ES-I3 (cell line): ENCODE measurements at regions not wholly inside any gene's neighbourhood (a gene's known extent, or its start where the extent isn't known, plus 50 kb on each side); places are given as distances from the start of the nearest gene placed in this dataset.

Source experiments
- H3K36me3 ChIP-seq: 2 replicates; pipeline ENCODE4 v1.6.1; 2013; ENCODE audit warnings: mild to moderate bottlenecking, low read length, control low read depth, moderate library complexity; ENCODE audit not compliant: insufficient read depth
- H3K4me1 ChIP-seq: 2 replicates; pipeline ENCODE4 v1.6.1; 2013; ENCODE audit warnings: mild to moderate bottlenecking, control low read depth, low read length; ENCODE audit not compliant: insufficient read depth
- H3K9ac ChIP-seq: 2 replicates; pipeline ENCODE4 v1.6.1; 2013; ENCODE audit warnings: low read depth, mild to moderate bottlenecking, low read length, moderate library complexity
- H3K9me3 ChIP-seq: 2 replicates; pipeline ENCODE4 v1.6.1; 2013; ENCODE audit warnings: mild to moderate bottlenecking, low read length, moderate library complexity; ENCODE audit not compliant: control insufficient read depth, insufficient read depth

- H3K9me3 ChIP-seq = peaks cover 8% of the 10 kb centered on the region
- H3K9ac ChIP-seq = no peak overlapping the region
- H3K4me1 ChIP-seq = no peaks in the 10 kb centered on the region
Observed at GRCh38 chr10:124302951-124303505, 115.7 kb downstream of the OAT start.

GRCh38 chr10:124301736-124302135 lies 117.0 kb downstream of the OAT start:
- no peaks in the 10 kb centered on the region for H3K36me3 ChIP-seq
- no peaks in the 10 kb centered on the region for H3K4me1 ChIP-seq
- no peak overlapping the region for H3K9ac ChIP-seq
- H3K9me3 ChIP-seq = peaks cover 8% of the 10 kb centered on the region

More at GRCh38 chr10:124302951-124303505, 115.7 kb downstream of the OAT start:
- H3K36me3 ChIP-seq = no peaks in the 10 kb centered on the region

GRCh38 chr10:124300735-124301134 lies 118.0 kb downstream of the OAT start:
- Histone ChIP-seq H3K9ac (no peak overlapping the region), H3K4me1 (no peaks in the 10 kb centered on the region), H3K9me3 (peaks cover 8% of the 10 kb centered on the region), H3K36me3 (no peaks in the 10 kb centered on the region)

GRCh38 chr10:124300224-124300623 lies 118.5 kb downstream of the OAT start:
- Histone ChIP-seq H3K4me1 (no peaks in the 10 kb centered on the region), H3K9me3 (peaks cover 8% of the 10 kb centered on the region), H3K9ac (no peak overlapping the region), H3K36me3 (no peaks in the 10 kb centered on the region)

- no peaks in the 10 kb centered on the region for H3K4me1 ChIP-seq
Observed at GRCh38 chr10:124299696-124300095, 119.0 kb downstream of the OAT start.

GRCh38 chr10:124298891-124299290 lies 119.8 kb downstream of the OAT start:
- Histone ChIP-seq H3K4me1 (no peaks in the 10 kb centered on the region), H3K9ac (no peak overlapping the region), H3K9me3 (peaks cover 8% of the 10 kb centered on the region), H3K36me3 (no peaks in the 10 kb centered on the region)

More at GRCh38 chr10:124299696-124300095, 119.0 kb downstream of the OAT start:
- Histone ChIP-seq H3K36me3 (no peaks in the 10 kb centered on the region), H3K9me3 (peaks cover 8% of the 10 kb centered on the region), H3K9ac (no peak overlapping the region)

GRCh38 chr10:124296813-124297788 lies 121.6 kb downstream of the OAT start:
- Histone ChIP-seq H3K9me3 (peaks cover 8% of the 10 kb centered on the region), H3K36me3 (no peaks in the 10 kb centered on the region), H3K9ac (no peak overlapping the region), H3K4me1 (no peaks in the 10 kb centered on the region)

GRCh38 chr10:124296121-124296812 lies 122.5 kb downstream of the OAT start:
- H3K36me3 ChIP-seq = no peaks in the 10 kb centered on the region
- H3K9me3 ChIP-seq = peaks cover 8% of the 10 kb centered on the region
- no peaks in the 10 kb centered on the region for H3K4me1 ChIP-seq
- H3K9ac ChIP-seq = no peak overlapping the region

- peaks cover 5% of the 10 kb centered on the region; the same call in 1 of the 2 replicates for H3K4me1 ChIP-seq
Observed at GRCh38 chr10:124294811-124295770, 123.6 kb downstream of the OAT start.

GRCh38 chr10:124293616-124294449 lies 124.9 kb downstream of the OAT start:
- peaks cover 11% of the 10 kb centered on the region for H3K4me1 ChIP-seq
- no peaks in the 10 kb centered on the region for H3K9me3 ChIP-seq
- no peaks in the 10 kb centered on the region for H3K36me3 ChIP-seq
- no peak overlapping the region for H3K9ac ChIP-seq

More at GRCh38 chr10:124294811-124295770, 123.6 kb downstream of the OAT start:
- H3K36me3 ChIP-seq = no peaks in the 10 kb centered on the region
- no peaks in the 10 kb centered on the region for H3K9me3 ChIP-seq
- no peak overlapping the region for H3K9ac ChIP-seq

- Histone ChIP-seq H3K36me3 (no peaks in the 10 kb centered on the region), H3K9me3 (no peaks in the 10 kb centered on the region), H3K4me1 (peaks cover 11% of the 10 kb centered on the region), H3K9ac (no peak overlapping the region)
Observed at GRCh38 chr10:124292911-124293615, 125.7 kb downstream of the OAT start.

- Histone ChIP-seq H3K9me3 (no peaks in the 10 kb centered on the region), H3K36me3 (no peaks in the 10 kb centered on the region), H3K4me1 (peaks cover 11% of the 10 kb centered on the region), H3K9ac (no peak overlapping the region)
Observed at GRCh38 chr10:124291001-124291701, 127.6 kb downstream of the OAT start.
